Neural progenitor cell (in vitro differentiated cells): ENCODE measurements at regions not wholly inside any gene's neighbourhood (a gene's known extent, or its start where the extent isn't known, plus 50 kb on each side); places are given as distances from the start of the nearest gene placed in this dataset.

Source experiments
- EZH2 ChIP-seq: fragments of 200-600 bp; sonication (generic); IDR thresholded peaks from 2 replicates; pipeline ENCODE4 v1.6.1; 2017; ENCODE audit warnings: antibody characterized with exemption, mild to moderate bottlenecking, moderate library complexity
- EZH2phosphoT487 ChIP-seq: fragments of 200-600 bp; sonication (generic); IDR thresholded peaks from 2 replicates; pipeline ENCODE4 v1.6.1; 2017; ENCODE audit warnings: antibody characterized with exemption
- TF ChIP-seq, protein P1 (sequence below): fragments of 200-600 bp; sonication (generic); IDR thresholded peaks from 2 replicates; pipeline ENCODE4 v1.5.1; 2017; ENCODE audit warnings: antibody characterized with exemption, mild to moderate bottlenecking

DNA sequence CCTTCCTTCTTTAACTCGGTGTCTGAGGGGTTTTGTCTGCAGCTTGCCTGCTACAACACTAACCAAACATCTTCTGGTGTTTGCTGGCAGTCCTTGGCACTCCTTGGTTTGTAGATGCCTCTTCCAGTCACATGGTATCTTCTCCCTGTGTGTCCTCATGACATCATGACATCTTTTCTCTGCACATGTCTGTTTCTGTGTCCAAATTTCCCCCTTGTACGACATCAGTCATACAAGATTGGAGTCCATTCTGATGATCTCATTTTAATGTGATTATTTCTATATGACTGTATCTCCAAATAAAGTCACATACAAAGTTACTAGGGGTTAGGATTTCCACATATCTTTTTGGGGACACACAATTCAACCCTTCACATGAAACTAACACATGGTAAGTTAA lies 152.3 kb upstream of the LRRN1 start:
- TF ChIP-seq, protein P1, sequence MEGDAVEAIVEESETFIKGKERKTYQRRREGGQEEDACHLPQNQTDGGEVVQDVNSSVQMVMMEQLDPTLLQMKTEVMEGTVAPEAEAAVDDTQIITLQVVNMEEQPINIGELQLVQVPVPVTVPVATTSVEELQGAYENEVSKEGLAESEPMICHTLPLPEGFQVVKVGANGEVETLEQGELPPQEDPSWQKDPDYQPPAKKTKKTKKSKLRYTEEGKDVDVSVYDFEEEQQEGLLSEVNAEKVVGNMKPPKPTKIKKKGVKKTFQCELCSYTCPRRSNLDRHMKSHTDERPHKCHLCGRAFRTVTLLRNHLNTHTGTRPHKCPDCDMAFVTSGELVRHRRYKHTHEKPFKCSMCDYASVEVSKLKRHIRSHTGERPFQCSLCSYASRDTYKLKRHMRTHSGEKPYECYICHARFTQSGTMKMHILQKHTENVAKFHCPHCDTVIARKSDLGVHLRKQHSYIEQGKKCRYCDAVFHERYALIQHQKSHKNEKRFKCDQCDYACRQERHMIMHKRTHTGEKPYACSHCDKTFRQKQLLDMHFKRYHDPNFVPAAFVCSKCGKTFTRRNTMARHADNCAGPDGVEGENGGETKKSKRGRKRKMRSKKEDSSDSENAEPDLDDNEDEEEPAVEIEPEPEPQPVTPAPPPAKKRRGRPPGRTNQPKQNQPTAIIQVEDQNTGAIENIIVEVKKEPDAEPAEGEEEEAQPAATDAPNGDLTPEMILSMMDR: no peak
- TF ChIP-seq EZH2 (no peak), EZH2phosphoT487 (no peak)
